HG03442 (cell line): ENCODE measurements at regions not wholly inside any gene's neighbourhood (a gene's known extent, or its start where the extent isn't known, plus 50 kb on each side); places are given as distances from the start of the nearest gene placed in this dataset.
"Not testable (repeated sequence)": the region's sequence is repeated elsewhere in the genome, so short reads cannot be mapped to it uniquely, and the experiment has no call there.

Source experiments
- ATAC-seq: cut with Tn5 transposase; IDR thresholded peaks from one replicate; pipeline ENCODE4 v1.9.1; 2021; ENCODE audit warnings: mild to moderate bottlenecking, moderate library complexity; ENCODE audit not compliant: unreplicated experiment

GRCh38 chr2:241981076-241981700 lies 111.7 kb downstream of the RTP5 start:
- no peak for ATAC-seq

- ATAC-seq: no peak
Observed at GRCh38 chr2:241982706-241983570, 113.4 kb downstream of the RTP5 start.

GRCh38 chr2:241983571-241984270 lies 114.2 kb downstream of the RTP5 start:
- no peak for ATAC-seq

GRCh38 chr2:241984271-241984655 lies 114.7 kb downstream of the RTP5 start:
- ATAC-seq: no peak

- ATAC-seq: no peak
Observed at GRCh38 chr2:241984658-241985057, 115.1 kb downstream of the RTP5 start.

GRCh38 chr2:241985161-241985985 lies 115.8 kb downstream of the RTP5 start:
- ATAC-seq: not testable (repeated sequence)

- no peak for ATAC-seq
Observed at GRCh38 chr2:241985986-241986329, 116.4 kb downstream of the RTP5 start.

GRCh38 chr2:241986836-241987641 lies 117.5 kb downstream of the RTP5 start:
- ATAC-seq: no peak

GRCh38 chr2:241987726-241988125 lies 118.2 kb downstream of the RTP5 start:
- ATAC-seq: no peak

GRCh38 chr2:241988146-241988545 lies 118.6 kb downstream of the RTP5 start:
- no peak for ATAC-seq

- no peak for ATAC-seq
Observed at GRCh38 chr2:241989074-241989473, 119.5 kb downstream of the RTP5 start.

GRCh38 chr2:241990466-241990865 lies 120.9 kb downstream of the RTP5 start:
- ATAC-seq: no peak

GRCh38 chr2:241991299-241991698 lies 121.8 kb downstream of the RTP5 start:
- no peak for ATAC-seq

- no peak for ATAC-seq
Observed at GRCh38 chr2:241992753-241993152, 123.2 kb downstream of the RTP5 start.

- ATAC-seq: no peak
Observed at GRCh38 chr2:241993386-241994005, 124.0 kb downstream of the RTP5 start.

- ATAC-seq: no peak
Observed at GRCh38 chr2:241994086-241994485, 124.6 kb downstream of the RTP5 start.

- no peak for ATAC-seq
Observed at GRCh38 chr2:241994556-241995213, 125.2 kb downstream of the RTP5 start.

- no peak for ATAC-seq
Observed at GRCh38 chr2:241996100-241996499, 126.6 kb downstream of the RTP5 start.

GRCh38 chr2:241997017-241997416 lies 127.5 kb downstream of the RTP5 start:
- no peak for ATAC-seq
